ENCODE measurements at regions not wholly inside any gene's neighbourhood (a gene's known extent, or its start where the extent isn't known, plus 50 kb on each side); places are given as distances from the start of the nearest gene placed in this dataset.

DNA sequence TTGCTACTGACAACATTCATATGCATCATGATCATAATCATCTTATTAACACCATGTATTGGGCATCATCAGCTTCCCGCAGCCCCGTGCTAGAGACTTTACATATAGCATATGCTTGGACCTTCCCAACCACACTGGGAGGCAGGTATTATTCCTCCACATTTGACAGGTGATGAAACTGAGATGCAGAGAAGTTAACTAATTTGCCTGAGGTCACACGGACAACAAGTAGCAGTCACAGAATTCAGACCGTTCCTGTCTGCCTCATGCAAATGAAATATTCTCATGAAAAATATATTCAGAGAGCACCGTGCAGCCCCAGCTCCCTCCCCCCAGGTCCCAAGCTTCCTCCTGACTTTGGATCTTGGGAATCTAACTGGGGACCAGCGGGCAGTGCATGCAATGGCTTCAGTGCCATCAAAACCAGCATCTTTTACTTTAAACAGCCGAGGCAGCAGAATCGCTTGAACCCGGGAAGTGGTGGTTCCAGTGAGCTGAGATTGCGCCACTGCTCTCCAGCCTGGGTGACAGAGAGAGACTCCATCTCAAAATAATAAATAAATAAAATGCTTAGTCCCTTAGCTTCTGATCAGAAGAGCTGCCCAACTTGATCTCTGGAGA is 112.2 kb upstream of the GPR26 start:
- Histone ChIP-seq H2AFZ (ENCODE audit: low read depth, low read length) (no peak overlapping the region), H3K4me2 (ENCODE audit: insufficient read depth, low read length) (no peak overlapping the region), H3K27ac (ENCODE audit: extremely low read depth, low read depth, low read length) (no peak overlapping the region), H3K9me1 (ENCODE audit: control insufficient read depth, insufficient read depth, low read length) (no peaks in the 10 kb centered on the region), H4K20me1 (replicated peaks; ENCODE audit: control insufficient read depth, insufficient read depth, low read length) (no peaks in the 10 kb centered on the region), H3K4me1 (replicated peaks in 1 of 2; ENCODE audit: control insufficient read depth in 2 of 2, insufficient read depth in 2 of 2, low read length in 2 of 2) (peaks cover 2 to 4% of the 10 kb centered on the region in 2 experiments; a peak in 3 of 5 replicates), H3K79me2 (ENCODE audit: control insufficient read depth, insufficient read depth, low read length) (no peaks in the 10 kb centered on the region), H3K9ac (ENCODE audit: insufficient read depth in 1 of 2, low read depth in 2 of 2, low read length in 2 of 2) (no peak overlapping the region), H3K9me3 (replicated peaks; ENCODE audit: control insufficient read depth, insufficient read depth, low read depth, low read length) (no peaks in the 10 kb centered on the region), H3K36me3 (ENCODE audit: control insufficient read depth, insufficient read depth, low read length) (no peaks in the 10 kb centered on the region), H3K4me3 (no peak overlapping the region), H3K27me3 (ENCODE audit: control insufficient read depth in 2 of 2, insufficient read depth in 2 of 2, low read length in 2 of 2) (peaks cover 0 to 20% of the 10 kb centered on the region in 2 experiments; a peak in 2 of 5 replicates)
- BruUV-seq (replicated peaks): no TSS peak
- CTCF ChIA-PET (ENCODE audit: low intra/inter-chr PET ratio): no interaction called here
- in situ Hi-C loops (cut with MboI): loop anchor here (5.0 kb wide), 1 partner anchor 512 kb away; no protein-coding TSS in a partner anchor
- ATAC-seq (no peak), DNase-seq (ENCODE audit: extremely low read depth in 1 of 4, low spot score in 3 of 4) (no peak), FAIRE-seq (no peak)
- TF ChIP-seq DNMT1 (IDR thresholded peaks at IDR 0.05) (no peak), RBM15 (IDR thresholded peaks at IDR 0.05; ENCODE audit: insufficient read depth, low read length) (no peak), ZNF507 (tag; conservative IDR thresholded peaks at IDR 0.05) (no peak), BHLHE40 (IDR thresholded peaks at IDR 0.05; ENCODE audit: low read length) (no peak), ZNF644 (tag; IDR thresholded peaks at IDR 0.05; ENCODE audit: low read depth) (no peak), ZNF764 (CRISPR knock-in tag; IDR thresholded peaks at IDR 0.05; ENCODE audit: low read depth) (no peak), NFE2L1 (tag; IDR thresholded peaks at IDR 0.05; ENCODE audit: borderline replicate concordance, low read depth) (no peak)
- TF ChIP-seq, protein P1, sequence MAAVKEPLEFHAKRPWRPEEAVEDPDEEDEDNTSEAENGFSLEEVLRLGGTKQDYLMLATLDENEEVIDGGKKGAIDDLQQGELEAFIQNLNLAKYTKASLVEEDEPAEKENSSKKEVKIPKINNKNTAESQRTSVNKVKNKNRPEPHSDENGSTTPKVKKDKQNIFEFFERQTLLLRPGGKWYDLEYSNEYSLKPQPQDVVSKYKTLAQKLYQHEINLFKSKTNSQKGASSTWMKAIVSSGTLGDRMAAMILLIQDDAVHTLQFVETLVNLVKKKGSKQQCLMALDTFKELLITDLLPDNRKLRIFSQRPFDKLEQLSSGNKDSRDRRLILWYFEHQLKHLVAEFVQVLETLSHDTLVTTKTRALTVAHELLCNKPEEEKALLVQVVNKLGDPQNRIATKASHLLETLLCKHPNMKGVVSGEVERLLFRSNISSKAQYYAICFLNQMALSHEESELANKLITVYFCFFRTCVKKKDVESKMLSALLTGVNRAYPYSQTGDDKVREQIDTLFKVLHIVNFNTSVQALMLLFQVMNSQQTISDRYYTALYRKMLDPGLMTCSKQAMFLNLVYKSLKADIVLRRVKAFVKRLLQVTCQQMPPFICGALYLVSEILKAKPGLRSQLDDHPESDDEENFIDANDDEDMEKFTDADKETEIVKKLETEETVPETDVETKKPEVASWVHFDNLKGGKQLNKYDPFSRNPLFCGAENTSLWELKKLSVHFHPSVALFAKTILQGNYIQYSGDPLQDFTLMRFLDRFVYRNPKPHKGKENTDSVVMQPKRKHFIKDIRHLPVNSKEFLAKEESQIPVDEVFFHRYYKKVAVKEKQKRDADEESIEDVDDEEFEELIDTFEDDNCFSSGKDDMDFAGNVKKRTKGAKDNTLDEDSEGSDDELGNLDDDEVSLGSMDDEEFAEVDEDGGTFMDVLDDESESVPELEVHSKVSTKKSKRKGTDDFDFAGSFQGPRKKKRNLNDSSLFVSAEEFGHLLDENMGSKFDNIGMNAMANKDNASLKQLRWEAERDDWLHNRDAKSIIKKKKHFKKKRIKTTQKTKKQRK (IDR thresholded peaks at IDR 0.05; ENCODE audit: borderline replicate concordance, low read depth, low read length): no peak
- WGBS (ENCODE audit: insufficient coverage, low coverage, missing lambda C conversion rate): 3% methylated on average over 10 of the region's 10 CpGs
- intact Hi-C loops (cut with micrococcal nuclease): no loop called here
- POLR2A ChIA-PET: no interaction called here
